AG09309 (cell line): ENCODE measurements at regions not wholly inside any gene's neighbourhood (a gene's known extent, or its start where the extent isn't known, plus 50 kb on each side); places are given as distances from the start of the nearest gene placed in this dataset.
"Not testable (repeated sequence)": the region's sequence is repeated elsewhere in the genome, so short reads cannot be mapped to it uniquely, and the experiment has no call there.

Source experiments
- DNase-seq: peaks from one replicate; pipeline ENCODE4 v3.0.0-alpha.2; 2010; ENCODE audit warnings: low read depth
- H3K4me3 ChIP-seq: 2 replicates; pipeline ENCODE4 v1.5.1; 2011; ENCODE audit warnings: mild to moderate bottlenecking, low read depth, low read length, moderate library complexity; ENCODE audit not compliant: control insufficient read depth
- CTCF ChIP-seq: IDR thresholded peaks from 2 replicates; pipeline ENCODE4 v1.5.1; 2011; ENCODE audit warnings: mild to moderate bottlenecking, low read depth, low read length, inconsistent platforms; ENCODE audit not compliant: insufficient read depth, control insufficient read depth; ENCODE audit errors: missing control alignments

DNA sequence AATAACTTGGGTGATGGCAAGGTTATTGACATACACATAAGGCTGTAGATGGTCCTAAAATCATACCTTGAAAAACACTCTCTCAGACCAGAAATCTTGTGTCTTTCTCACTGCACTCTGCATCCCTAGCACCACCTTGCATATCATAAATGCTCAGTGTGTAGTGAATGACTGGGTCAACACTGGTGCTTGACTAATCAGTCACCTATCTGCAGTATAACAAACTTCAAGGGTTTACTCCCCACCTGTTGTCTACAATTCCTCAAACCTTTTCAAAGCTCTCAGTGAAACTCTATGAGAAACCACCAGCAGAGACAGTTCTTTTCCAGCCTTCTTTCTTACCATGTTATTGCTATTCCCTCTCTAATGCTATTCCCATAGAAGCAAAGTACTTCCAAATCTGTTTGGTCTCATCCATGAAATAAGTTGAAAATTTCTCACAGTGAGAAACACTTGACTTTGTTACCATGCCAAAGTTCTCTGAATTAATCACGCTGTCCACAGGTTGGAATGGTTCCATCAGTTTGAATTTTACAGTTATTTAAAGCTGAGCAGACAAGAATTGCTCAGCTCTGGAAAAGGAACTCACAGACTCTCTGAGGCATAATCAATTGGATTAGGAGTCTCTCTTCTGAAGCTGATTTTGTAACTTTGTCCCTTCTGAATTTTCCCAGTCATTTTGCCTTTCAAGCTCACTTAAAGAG, 104.8 kb upstream of the EYA4 start:
- DNase-seq: no peak
- TF ChIP-seq CTCF: no peak

GRCh38 chr6:133147470-133148184, 93.5 kb upstream of the EYA4 start:
- H3K4me3 ChIP-seq, DNase-seq: not testable (repeated sequence)

More for the DNA sequence above, 104.8 kb upstream of the EYA4 start:
- H3K4me3 ChIP-seq: no peak overlapping the region

DNA sequence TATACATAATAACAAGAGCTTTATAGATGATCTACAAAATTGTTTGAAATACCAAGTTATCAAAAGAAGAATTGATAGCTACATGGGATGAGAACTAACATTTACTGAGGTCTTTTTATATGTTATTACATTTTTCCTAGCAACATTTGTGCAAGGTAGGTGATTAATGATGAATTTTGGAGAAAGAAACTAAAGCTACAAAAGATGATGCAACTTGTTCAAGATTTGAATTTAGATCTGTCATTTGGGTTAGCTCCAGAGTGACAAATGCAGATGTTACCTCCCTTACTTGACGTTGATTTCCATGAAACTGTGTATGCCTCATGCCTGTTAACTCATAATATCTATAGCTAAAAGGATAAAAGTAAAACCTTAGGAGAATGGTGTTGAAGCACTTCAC, 84.5 kb upstream of the EYA4 start:
- no peak overlapping the region for H3K4me3 ChIP-seq
- no peak for TF ChIP-seq CTCF
- no peak for DNase-seq

- no peak for DNase-seq
- TF ChIP-seq CTCF: no peak
- no peak overlapping the region for H3K4me3 ChIP-seq
Observed at GRCh38 chr6:133157995-133158394, 83.2 kb upstream of the EYA4 start.

GRCh38 chr6:133159255-133159795, 81.8 kb upstream of the EYA4 start:
- TF ChIP-seq CTCF: no peak
- DNase-seq: no peak
- no peak overlapping the region for H3K4me3 ChIP-seq

DNA sequence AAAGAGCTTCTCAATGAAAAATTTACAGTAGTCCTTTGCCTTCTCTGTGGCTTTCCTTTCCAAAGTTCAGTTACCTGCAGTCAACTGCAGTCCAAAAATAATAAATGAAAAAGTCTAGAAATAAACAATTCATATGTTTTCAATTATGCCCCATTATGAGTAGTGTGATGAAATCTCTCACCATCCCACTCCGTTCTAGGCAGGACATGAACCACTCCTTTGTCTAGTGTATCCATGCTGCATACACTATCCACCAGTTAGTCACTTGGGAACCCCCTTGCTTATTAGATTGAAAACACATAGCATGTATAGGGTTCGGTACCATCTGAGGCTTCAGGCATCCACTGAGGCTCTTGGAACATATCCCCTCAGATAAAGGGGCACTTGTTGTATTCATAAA, 80.6 kb upstream of the EYA4 start:
- TF ChIP-seq CTCF: no peak
- no peak for DNase-seq
- H3K4me3 ChIP-seq: no peak overlapping the region

- H3K4me3 ChIP-seq: no peak overlapping the region
- no peak for TF ChIP-seq CTCF
- DNase-seq: no peak
Observed at GRCh38 chr6:133165235-133165634, 75.9 kb upstream of the EYA4 start.
